ENCODE measurements at regions not wholly inside any gene's neighbourhood (a gene's known extent, or its start where the extent isn't known, plus 50 kb on each side); places are given as distances from the start of the nearest gene placed in this dataset.

- H3K27ac ChIP-seq (replicated peaks) = no peak overlapping the region
- DNase-seq (ENCODE audit: low read depth in 1 of 2, low spot score in 1 of 2) = no peak
- no peak overlapping the region for H3K4me3 ChIP-seq (replicated peaks; ENCODE audit: insufficient read depth, low read length)
- TF ChIP-seq REST (IDR thresholded peaks at IDR 0.05; ENCODE audit: insufficient replicate concordance, low read depth) (no peak), GABPA (IDR thresholded peaks at IDR 0.05; ENCODE audit: low read depth) (no peak), CTCF (IDR thresholded peaks at IDR 0.05; ENCODE audit: insufficient read depth, low read length) (no peak), SPI1 (IDR thresholded peaks at IDR 0.05; ENCODE audit: borderline replicate concordance, low read depth) (no peak), POLR2AphosphoS5 (IDR thresholded peaks at IDR 0.05; ENCODE audit: low read depth) (no peak)
- no peaks in the 10 kb centered on the region for H3K27me3 ChIP-seq (ENCODE audit: insufficient read depth, poor library complexity, severe bottlenecking)
Observed at GRCh38 chr7:155988416-155988815, 176.2 kb upstream of the SHH start.

GRCh38 chr7:155987681-155988235 is 175.5 kb upstream of the SHH start:
- H3K27me3 ChIP-seq (ENCODE audit: insufficient read depth, poor library complexity, severe bottlenecking) = no peaks in the 10 kb centered on the region
- DNase-seq (ENCODE audit: low read depth in 1 of 2, low spot score in 1 of 2) = no peak
- no peak overlapping the region for H3K4me3 ChIP-seq (replicated peaks; ENCODE audit: insufficient read depth, low read length)
- TF ChIP-seq POLR2AphosphoS5 (IDR thresholded peaks at IDR 0.05; ENCODE audit: low read depth) (no peak), CTCF (IDR thresholded peaks at IDR 0.05; ENCODE audit: insufficient read depth, low read length) (no peak), GABPA (IDR thresholded peaks at IDR 0.05; ENCODE audit: low read depth) (no peak), REST (IDR thresholded peaks at IDR 0.05; ENCODE audit: insufficient replicate concordance, low read depth) (no peak), SPI1 (IDR thresholded peaks at IDR 0.05; ENCODE audit: borderline replicate concordance, low read depth) (no peak)
- no peak overlapping the region for H3K27ac ChIP-seq (replicated peaks)

GRCh38 chr7:155986497-155987160 is 174.4 kb upstream of the SHH start:
- no peak for TF ChIP-seq GABPA (IDR thresholded peaks at IDR 0.05; ENCODE audit: low read depth)
- no peak for TF ChIP-seq SPI1 (IDR thresholded peaks at IDR 0.05; ENCODE audit: borderline replicate concordance, low read depth)
- no peak for TF ChIP-seq CTCF (IDR thresholded peaks at IDR 0.05; ENCODE audit: insufficient read depth, low read length)
- TF ChIP-seq REST (IDR thresholded peaks at IDR 0.05; ENCODE audit: insufficient replicate concordance, low read depth) = no peak
- no peak for TF ChIP-seq POLR2AphosphoS5 (IDR thresholded peaks at IDR 0.05; ENCODE audit: low read depth)
- DNase-seq (ENCODE audit: low read depth in 1 of 2, low spot score in 1 of 2) = no peak
- Histone ChIP-seq H3K27me3 (ENCODE audit: insufficient read depth, poor library complexity, severe bottlenecking) (no peaks in the 10 kb centered on the region), H3K4me3 (replicated peaks; ENCODE audit: insufficient read depth, low read length) (no peak overlapping the region), H3K27ac (replicated peaks) (no peak overlapping the region)
